IMR-90 (cell line): ENCODE measurements at regions not wholly inside any gene's neighbourhood (a gene's known extent, or its start where the extent isn't known, plus 50 kb on each side); places are given as distances from the start of the nearest gene placed in this dataset.

Source experiments
- ATAC-seq: fragments of 200-7000 bp; cut with Tn5 transposase; 2 replicates; pipeline ENCODE4 v1.9.1; 2020; ENCODE audit warnings: low read depth, mild to moderate bottlenecking, moderate library complexity
- BruUV-seq: library from RNA; stranded (reverse); fragments of 400-500 nt; replicated peaks from 2 replicates; lab custom pipeline; 2021; lab: Mats Ljungman, UMichigan
- CTCF ChIA-PET: fragments of 300-600 bp; formaldehyde crosslinking; extraction: SDS; loops from one replicate; lab custom pipeline; 2021; ENCODE audit warnings: antibody characterized with exemption; lab: Yijun Ruan, JAX
- POLR2A ChIA-PET: fragments of 300-600 bp; sonication (Branson Sonifier 250); formaldehyde crosslinking; loops from one replicate; lab custom pipeline; 2022; ENCODE audit warnings: antibody characterized with exemption; ENCODE audit not compliant: unreplicated experiment; lab: Charles Lee
- DNase-seq: peaks from one replicate; pipeline ENCODE4 v3.0.0; 2013
- H2AFZ ChIP-seq: replicated peaks from 2 replicates; pipeline ENCODE3; 2013; ENCODE audit warnings: low read length, mild to moderate bottlenecking; ENCODE audit not compliant: poor library complexity
- H2AK5ac ChIP-seq: 2 replicates; pipeline ENCODE4 v1.6.1; 2013; ENCODE audit warnings: low read depth, low read length, inconsistent platforms
- H2AK9ac ChIP-seq: replicated peaks from 2 replicates; pipeline ENCODE3; 2013; ENCODE audit warnings: mild to moderate bottlenecking, low read depth, low read length, moderate library complexity; ENCODE audit not compliant: poor library complexity
- H2BK120ac ChIP-seq: 2 replicates; pipeline ENCODE4 v1.6.1; 2013; ENCODE audit warnings: low read depth, low read length, inconsistent platforms
- H2BK15ac ChIP-seq: 3 replicates; pipeline ENCODE4 v1.6.1; 2013; ENCODE audit warnings: low read depth, low read length, inconsistent platforms
- H2BK20ac ChIP-seq: 2 replicates; pipeline ENCODE4 v1.6.1; 2013; ENCODE audit warnings: low read depth, mild to moderate bottlenecking, inconsistent platforms, low read length, moderate library complexity
- H2BK5ac ChIP-seq: 2 replicates; pipeline ENCODE4 v1.6.1; 2013; ENCODE audit warnings: mild to moderate bottlenecking, low read depth, low read length, inconsistent platforms; ENCODE audit not compliant: poor library complexity, severe bottlenecking
- H3K14ac ChIP-seq: replicated peaks from 2 replicates; pipeline ENCODE4 v1.6.1; 2013; ENCODE audit warnings: low read depth, low read length, inconsistent platforms
- H3K18ac ChIP-seq: 2 replicates; pipeline ENCODE4 v1.6.1; 2013; ENCODE audit warnings: low read depth, low read length, control low read depth
- H3K23ac ChIP-seq: 2 replicates; pipeline ENCODE4 v1.6.1; 2013; ENCODE audit warnings: low read depth, low read length, inconsistent platforms
- H3K27ac ChIP-seq: 2 replicates; pipeline ENCODE4 v1.5.1; 2013; ENCODE audit warnings: mild to moderate bottlenecking, control low read depth, low read length; ENCODE audit not compliant: insufficient read depth
- H3K27me3 ChIP-seq: 2 replicates; pipeline ENCODE4 v1.6.1; 2013; ENCODE audit warnings: low read length; ENCODE audit not compliant: control insufficient read depth, insufficient read depth
- H3K36me3 ChIP-seq: 2 replicates; pipeline ENCODE4 v1.6.1; 2013; ENCODE audit warnings: low read length, mixed read lengths; ENCODE audit not compliant: control insufficient read depth, insufficient read depth
- H3K4ac ChIP-seq: 2 replicates; pipeline ENCODE4 v1.6.1; 2013; ENCODE audit warnings: low read depth, low read length, inconsistent platforms
- H3K4me1 ChIP-seq: 2 replicates; pipeline ENCODE4 v1.6.1; 2013; ENCODE audit warnings: low read length, mixed read lengths; ENCODE audit not compliant: control insufficient read depth, insufficient read depth
- H3K4me2 ChIP-seq: 2 replicates; pipeline ENCODE4 v1.6.1; 2013; ENCODE audit warnings: low read depth, mild to moderate bottlenecking, control low read depth, low read length, moderate library complexity
- H3K4me3 ChIP-seq: 2 replicates; pipeline ENCODE4 v1.5.1; 2013; ENCODE audit warnings: low read depth, mild to moderate bottlenecking, control low read depth, low read length, moderate library complexity; ENCODE audit not compliant: insufficient read depth
- H3K56ac ChIP-seq: 2 replicates; pipeline ENCODE4 v1.6.1; 2013; ENCODE audit warnings: low read length, inconsistent platforms; ENCODE audit not compliant: insufficient read depth; ENCODE audit errors: extremely low read depth
- H3K79me1 ChIP-seq, 2 experiments: 2 replicates each; pipeline ENCODE4 v1.6.1; 2013; ENCODE audit warnings: low read length in 2 of 2, inconsistent platforms in 1 of 2, low read depth in 1 of 2
- H3K9ac ChIP-seq: 2 replicates; pipeline ENCODE4 v1.6.1; 2013; ENCODE audit warnings: low read depth, low read length, control low read depth
- H3K9me1 ChIP-seq: 2 replicates; pipeline ENCODE4 v1.6.1; 2013; ENCODE audit warnings: low read length, inconsistent platforms; ENCODE audit not compliant: insufficient read depth
- H3K9me3 ChIP-seq: 2 replicates; pipeline ENCODE4 v1.6.1; 2013; ENCODE audit warnings: low read length; ENCODE audit not compliant: control insufficient read depth, insufficient read depth
- H4K20me1 ChIP-seq: 2 replicates; pipeline ENCODE4 v1.6.1; 2013; ENCODE audit warnings: low read length, inconsistent platforms; ENCODE audit not compliant: insufficient read depth
- H4K5ac ChIP-seq: 2 replicates; pipeline ENCODE4 v1.6.1; 2013; ENCODE audit warnings: mild to moderate bottlenecking, low read depth, low read length, control low read depth
- H4K8ac ChIP-seq, 2 experiments: 2 replicates each; pipeline ENCODE4 v1.6.1; 2013; ENCODE audit warnings: low read depth in 2 of 2, low read length in 2 of 2, control low read depth in 1 of 2, inconsistent platforms in 1 of 2
- H4K91ac ChIP-seq: 2 replicates; pipeline ENCODE4 v1.6.1; 2013; ENCODE audit warnings: low read depth, low read length, inconsistent platforms; ENCODE audit not compliant: insufficient read depth
- BHLHE40 ChIP-seq: fragments of 150-350 bp; IDR thresholded peaks from 2 replicates; pipeline ENCODE4 v1.6.1; 2016; ENCODE audit warnings: mild to moderate bottlenecking, low read depth, low read length
- CEBPB ChIP-seq: IDR thresholded peaks from 2 replicates; pipeline ENCODE4 v1.6.1; 2012; ENCODE audit warnings: low read depth, low read length, improper control_type of control experiment
- CHD1 ChIP-seq: IDR thresholded peaks from 2 replicates; pipeline ENCODE4 v1.6.1; 2012; ENCODE audit warnings: low read depth, low read length, improper control_type of control experiment
- FOS ChIP-seq: fragments of 150-350 bp; IDR thresholded peaks from 2 replicates; pipeline ENCODE4 v1.6.1; 2016; ENCODE audit warnings: low read depth, low read length
- MAFK ChIP-seq: IDR thresholded peaks from 2 replicates; pipeline ENCODE4 v1.6.1; 2012; ENCODE audit warnings: low read depth, low read length, improper control_type of control experiment
- MAZ ChIP-seq: IDR thresholded peaks from 2 replicates; pipeline ENCODE4 v1.6.1; 2012; ENCODE audit warnings: low read depth, mild to moderate bottlenecking, low read length, improper control_type of control experiment, moderate library complexity, borderline replicate concordance
- MXI1 ChIP-seq: IDR thresholded peaks from 2 replicates; pipeline ENCODE4 v1.6.1; 2012; ENCODE audit warnings: low read depth, mild to moderate bottlenecking, low read length, moderate library complexity, borderline replicate concordance
- NFE2L2 ChIP-seq: fragments of 150-350 bp; IDR thresholded peaks from 2 replicates; pipeline ENCODE4 v1.6.1; 2016; ENCODE audit warnings: low read depth, mild to moderate bottlenecking, low read length
- POLR2A ChIP-seq: IDR thresholded peaks from 2 replicates; pipeline ENCODE4 v1.6.1; 2012; ENCODE audit warnings: mild to moderate bottlenecking, low read depth, low read length
- RAD21 ChIP-seq: IDR thresholded peaks from 2 replicates; pipeline ENCODE4 v1.6.1; 2012; ENCODE audit warnings: low read length, improper control_type of control experiment
- RCOR1 ChIP-seq: IDR thresholded peaks from 2 replicates; pipeline ENCODE4 v1.6.1; 2012; ENCODE audit warnings: mild to moderate bottlenecking, low read length, improper control_type of control experiment; ENCODE audit not compliant: insufficient replicate concordance
- RFX5 ChIP-seq: IDR thresholded peaks from 2 replicates; pipeline ENCODE4 v1.8.0; 2012; ENCODE audit warnings: low read depth, mild to moderate bottlenecking, low read length, moderate library complexity
- SMC3 ChIP-seq: fragments of 150-350 bp; IDR thresholded peaks from 2 replicates; pipeline ENCODE4 v1.6.1; 2016; ENCODE audit warnings: low read depth, mild to moderate bottlenecking, antibody characterized with exemption, low read length, moderate library complexity
- WGBS, 2 experiments: methylation state at CpG; one replicate each; pipeline versions ENCODE4 v1.1.5 to v1.1.7; 2013; ENCODE audit warnings: missing lambda C conversion rate in 2 of 2; ENCODE audit not compliant: insufficient read length in 1 of 2; ENCODE audit errors: extremely low coverage in 2 of 2; 5-methylcytosine and 5-hydroxymethylcytosine counted together
- dilution Hi-C: fragments of 300-500 bp; cut with HindIII; formaldehyde crosslinking; loops from one replicate; pipeline ENCODE4 v1.14.3; 2018; ENCODE audit warnings: low sequenced_read_pairs; ENCODE audit not compliant: unreplicated experiment
- in situ Hi-C: fragments of 300-500 bp; cut with MboI; formaldehyde crosslinking; loops from 3 replicates; pipeline ENCODE4 v1.14.3; 2019; ENCODE audit warnings: low sequenced_read_pairs, inconsistent platforms, mixed read lengths
- intact Hi-C: fragments of 100-400 bp; cut with micrococcal nuclease; formaldehyde crosslinking; loops from 2 replicates; pipeline ENCODE4 v1.10.0; 2022
- TF ChIP-seq, protein P1 (sequence below): conservative IDR thresholded peaks from 2 replicates; pipeline ENCODE4 v1.5.1; 2012; ENCODE audit warnings: mild to moderate bottlenecking, low read depth, low read length, improper control_type of control experiment
- TF ChIP-seq, protein P2 (sequence below): fragments of 150-350 bp; IDR thresholded peaks from 2 replicates; pipeline ENCODE4 v1.6.1; 2016; ENCODE audit warnings: low read depth, mild to moderate bottlenecking, low read length, moderate library complexity, borderline replicate concordance
- TF ChIP-seq, protein P3 (sequence below): fragments of 150-350 bp; IDR thresholded peaks from 2 replicates; pipeline ENCODE4 v1.6.1; 2017; ENCODE audit warnings: mild to moderate bottlenecking, antibody characterized with exemption, low read length, low read depth

DNA sequence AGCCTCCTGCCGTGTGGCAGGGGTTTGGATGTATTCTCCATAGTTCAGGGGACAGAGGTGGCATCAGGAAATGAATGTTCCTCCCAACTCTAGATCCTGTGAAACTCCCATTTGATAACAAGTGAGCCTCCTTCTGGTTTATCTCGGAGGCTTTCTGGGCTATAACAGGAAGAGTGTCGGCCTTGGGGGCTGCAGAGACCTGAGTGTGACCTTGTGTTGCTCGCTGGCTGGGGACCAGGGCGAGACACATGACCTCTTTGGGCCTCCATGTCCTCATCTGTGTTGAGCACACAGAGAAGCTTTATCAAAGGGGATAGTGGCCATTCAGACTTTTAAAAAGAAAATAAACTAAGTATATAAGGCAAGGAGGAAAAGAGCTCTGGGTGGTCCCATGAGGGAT lies 78.0 kb upstream of the SMNDC1 start:
- TF ChIP-seq SMC3, result no peak
- no peak for TF ChIP-seq POLR2A
- TF ChIP-seq, protein P1, sequence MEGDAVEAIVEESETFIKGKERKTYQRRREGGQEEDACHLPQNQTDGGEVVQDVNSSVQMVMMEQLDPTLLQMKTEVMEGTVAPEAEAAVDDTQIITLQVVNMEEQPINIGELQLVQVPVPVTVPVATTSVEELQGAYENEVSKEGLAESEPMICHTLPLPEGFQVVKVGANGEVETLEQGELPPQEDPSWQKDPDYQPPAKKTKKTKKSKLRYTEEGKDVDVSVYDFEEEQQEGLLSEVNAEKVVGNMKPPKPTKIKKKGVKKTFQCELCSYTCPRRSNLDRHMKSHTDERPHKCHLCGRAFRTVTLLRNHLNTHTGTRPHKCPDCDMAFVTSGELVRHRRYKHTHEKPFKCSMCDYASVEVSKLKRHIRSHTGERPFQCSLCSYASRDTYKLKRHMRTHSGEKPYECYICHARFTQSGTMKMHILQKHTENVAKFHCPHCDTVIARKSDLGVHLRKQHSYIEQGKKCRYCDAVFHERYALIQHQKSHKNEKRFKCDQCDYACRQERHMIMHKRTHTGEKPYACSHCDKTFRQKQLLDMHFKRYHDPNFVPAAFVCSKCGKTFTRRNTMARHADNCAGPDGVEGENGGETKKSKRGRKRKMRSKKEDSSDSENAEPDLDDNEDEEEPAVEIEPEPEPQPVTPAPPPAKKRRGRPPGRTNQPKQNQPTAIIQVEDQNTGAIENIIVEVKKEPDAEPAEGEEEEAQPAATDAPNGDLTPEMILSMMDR, result no peak
- TF ChIP-seq RCOR1, result no peak
- TF ChIP-seq FOS, result no peak
- no peak for TF ChIP-seq MXI1
- no peak for TF ChIP-seq NFE2L2
- TF ChIP-seq CHD1, result no peak
- TF ChIP-seq RFX5, result no peak
- TF ChIP-seq, protein P2, sequence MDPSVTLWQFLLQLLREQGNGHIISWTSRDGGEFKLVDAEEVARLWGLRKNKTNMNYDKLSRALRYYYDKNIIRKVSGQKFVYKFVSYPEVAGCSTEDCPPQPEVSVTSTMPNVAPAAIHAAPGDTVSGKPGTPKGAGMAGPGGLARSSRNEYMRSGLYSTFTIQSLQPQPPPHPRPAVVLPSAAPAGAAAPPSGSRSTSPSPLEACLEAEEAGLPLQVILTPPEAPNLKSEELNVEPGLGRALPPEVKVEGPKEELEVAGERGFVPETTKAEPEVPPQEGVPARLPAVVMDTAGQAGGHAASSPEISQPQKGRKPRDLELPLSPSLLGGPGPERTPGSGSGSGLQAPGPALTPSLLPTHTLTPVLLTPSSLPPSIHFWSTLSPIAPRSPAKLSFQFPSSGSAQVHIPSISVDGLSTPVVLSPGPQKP, result no peak
- no peak for TF ChIP-seq RAD21
- TF ChIP-seq BHLHE40, result no peak
- TF ChIP-seq MAFK, result no peak
- TF ChIP-seq, protein P3, sequence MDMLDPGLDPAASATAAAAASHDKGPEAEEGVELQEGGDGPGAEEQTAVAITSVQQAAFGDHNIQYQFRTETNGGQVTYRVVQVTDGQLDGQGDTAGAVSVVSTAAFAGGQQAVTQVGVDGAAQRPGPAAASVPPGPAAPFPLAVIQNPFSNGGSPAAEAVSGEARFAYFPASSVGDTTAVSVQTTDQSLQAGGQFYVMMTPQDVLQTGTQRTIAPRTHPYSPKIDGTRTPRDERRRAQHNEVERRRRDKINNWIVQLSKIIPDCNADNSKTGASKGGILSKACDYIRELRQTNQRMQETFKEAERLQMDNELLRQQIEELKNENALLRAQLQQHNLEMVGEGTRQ, result no peak
- TF ChIP-seq CEBPB, result no peak
- TF ChIP-seq MAZ, result no peak
- Histone ChIP-seq H3K27me3 (no peaks in the 10 kb centered on the region; the same call in 1 of the 2 replicates), H3K18ac (no peak overlapping the region), H2AK5ac (no peak overlapping the region; the same call in 1 of the 2 replicates), H4K5ac (no peak overlapping the region), H3K9me1 (no peaks in the 10 kb centered on the region), H3K4me2 (no peak overlapping the region), H3K23ac (no peak overlapping the region), H4K8ac (no peak overlapping the region), H3K36me3 (no peaks in the 10 kb centered on the region), H2AK9ac (no peak overlapping the region), H4K20me1 (no peaks in the 10 kb centered on the region), H3K79me1 (no peaks in the 10 kb centered on the region), H2BK15ac (no peak overlapping the region), H3K4me3 (no peak overlapping the region), H3K4me1 (no peaks in the 10 kb centered on the region), H3K56ac (no peak overlapping the region), H3K9ac (no peak overlapping the region), H3K27ac (no peak overlapping the region), H3K9me3 (no peaks in the 10 kb centered on the region), H2BK20ac (no peak overlapping the region), H2BK5ac (no peak overlapping the region), H3K4ac (no peak overlapping the region), H3K14ac (no peak overlapping the region), H4K91ac (no peak overlapping the region), H2BK120ac (no peak overlapping the region), H2AFZ (no peak overlapping the region)
- no TSS peak for BruUV-seq
- in situ Hi-C loops (no loop called here), intact Hi-C loops (no loop called here), dilution Hi-C loops (no loop called here)
- ATAC-seq, result no peak
- ChIA-PET CTCF (no interaction called here), POLR2A (no interaction called here)
- no CpG with 5 or more reads among the region's 5 CpGs for WGBS, 2 experiments
- DNase-seq, result no peak
